ENCODE measurements at regions not wholly inside any gene's neighbourhood (a gene's known extent, or its start where the extent isn't known, plus 50 kb on each side); places are given as distances from the start of the nearest gene placed in this dataset.

DNA sequence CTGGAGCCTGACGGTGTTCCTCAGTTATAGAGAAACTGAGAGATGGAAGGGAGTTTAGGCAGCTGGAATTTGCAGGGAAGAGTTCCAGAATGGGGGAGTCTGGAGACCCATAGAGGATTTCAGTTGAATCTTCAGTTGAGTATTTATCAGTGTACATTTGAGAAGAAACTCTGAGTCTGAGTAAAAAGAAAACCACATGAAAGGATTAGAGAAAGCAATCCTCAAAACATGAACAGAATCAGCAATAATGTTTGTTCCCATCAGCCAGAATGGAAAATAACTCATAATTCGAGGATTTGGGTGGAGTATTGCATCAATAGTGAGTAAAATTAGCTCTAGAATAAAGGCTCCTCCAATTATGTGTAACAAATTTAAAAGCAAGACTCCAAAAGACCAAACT, 130.0 kb upstream of the AHR start:
- TF ChIP-seq CTCF (IDR thresholded peaks at IDR 0.05) (no peak), POLR2A (IDR thresholded peaks at IDR 0.05) (no peak)
- ATAC-seq = no peak

GRCh38 chr7:17171427-17171826, 127.0 kb upstream of the AHR start:
- no peak overlapping the region for H3K27ac ChIP-seq
- ATAC-seq = no peak
- intact Hi-C loops (cut with DNase I) = no loop called here
- H3K27me3 ChIP-seq = no peaks in the 10 kb centered on the region
- no peaks in the 10 kb centered on the region for H3K4me1 ChIP-seq
- 93 to 97% (median 96%) methylated on average over 3 of the region's 3 CpGs for WGBS, 4 donors
- TF ChIP-seq POLR2A (IDR thresholded peaks at IDR 0.05) (no peak), CTCF (IDR thresholded peaks at IDR 0.05) (no peak)
- no peak overlapping the region for H3K4me3 ChIP-seq
- peaks cover 0 to 15% (median 0%) of the 10 kb centered on the region in 12 donors for H3K9me3 ChIP-seq
- DNase-seq = no peak
- no peaks in the 10 kb centered on the region for H3K36me3 ChIP-seq

More for the DNA sequence above, 130.0 kb upstream of the AHR start:
- no peaks in the 10 kb centered on the region for H3K36me3 ChIP-seq
- H3K4me1 ChIP-seq = no peaks in the 10 kb centered on the region
- DNase-seq = no peak
- H3K27ac ChIP-seq = no peak overlapping the region
- peaks cover 0 to 15% (median 0%) of the 10 kb centered on the region in 12 donors for H3K9me3 ChIP-seq
- intact Hi-C loops (cut with DNase I) = no loop called here
- no peak overlapping the region for H3K4me3 ChIP-seq
- H3K27me3 ChIP-seq = no peaks in the 10 kb centered on the region
- 77 to 84% (median 79%) methylated on average over 2 of the region's 2 CpGs for WGBS, 4 donors

GRCh38 chr7:17176371-17177032, 122.0 kb upstream of the AHR start:
- Histone ChIP-seq H3K27me3 (no peaks in the 10 kb centered on the region), H3K27ac (no peak overlapping the region), H3K9me3 (peaks cover 0 to 15% (median 0%) of the 10 kb centered on the region in 12 donors), H3K36me3 (no peaks in the 10 kb centered on the region), H3K4me1 (peaks cover 0 to 5% (median 0%) of the 10 kb centered on the region in 12 donors), H3K4me3 (no peak overlapping the region)
- intact Hi-C loops (cut with DNase I) = no loop called here
- WGBS, 4 donors = 91 to 96% (median 94%) methylated on average over 11 of the region's 11 CpGs
- TF ChIP-seq POLR2A (IDR thresholded peaks at IDR 0.05) (no peak), CTCF (IDR thresholded peaks at IDR 0.05) (no peak)
- no peak for ATAC-seq
- no peak for DNase-seq

DNA sequence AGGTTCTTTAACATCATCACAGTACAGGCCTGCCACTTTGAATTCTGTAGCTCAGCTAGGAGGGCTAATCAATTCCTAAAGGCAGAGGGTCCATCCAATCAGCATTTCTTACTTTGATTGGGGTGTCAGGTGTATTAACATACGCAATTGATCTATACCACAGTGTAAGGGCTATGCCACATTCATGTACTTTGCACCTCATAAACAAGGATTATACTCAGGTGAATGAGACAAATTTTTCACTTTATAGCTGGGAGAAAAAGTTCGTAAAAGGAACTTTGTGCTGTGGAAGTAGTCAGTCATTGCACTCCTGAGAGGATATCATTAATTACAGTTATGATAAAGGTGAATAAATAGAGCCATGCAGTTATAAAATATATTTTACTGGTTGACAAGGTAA, 119.9 kb upstream of the AHR start:
- peaks cover 0 to 5% (median 0%) of the 10 kb centered on the region in 12 donors for H3K4me1 ChIP-seq
- no peaks in the 10 kb centered on the region for H3K36me3 ChIP-seq
- H3K27ac ChIP-seq = no peak overlapping the region
- no peak overlapping the region for H3K4me3 ChIP-seq
- intact Hi-C loops (cut with DNase I) = no loop called here
- TF ChIP-seq POLR2A (IDR thresholded peaks at IDR 0.05) (no peak), CTCF (IDR thresholded peaks at IDR 0.05) (no peak)
- H3K9me3 ChIP-seq = peaks cover 0 to 2% (median 0%) of the 10 kb centered on the region in 12 donors
- ATAC-seq (no peak), DNase-seq (no peak)
- no peaks in the 10 kb centered on the region for H3K27me3 ChIP-seq
- 92 to 96% (median 95%) methylated on average over 2 of the region's 2 CpGs for WGBS, 4 donors
